HG02798 (cell line): ENCODE measurements at regions not wholly inside any gene's neighbourhood (a gene's known extent, or its start where the extent isn't known, plus 50 kb on each side); places are given as distances from the start of the nearest gene placed in this dataset.
"Not testable (repeated sequence)": the region's sequence is repeated elsewhere in the genome, so short reads cannot be mapped to it uniquely, and the experiment has no call there.

ENCODE experiments used
- ATAC-seq: cut with Tn5 transposase; IDR thresholded peaks from one replicate; pipeline ENCODE4 v1.9.1; 2021; ENCODE audit warnings: mild to moderate bottlenecking; ENCODE audit not compliant: unreplicated experiment, poor library complexity

DNA sequence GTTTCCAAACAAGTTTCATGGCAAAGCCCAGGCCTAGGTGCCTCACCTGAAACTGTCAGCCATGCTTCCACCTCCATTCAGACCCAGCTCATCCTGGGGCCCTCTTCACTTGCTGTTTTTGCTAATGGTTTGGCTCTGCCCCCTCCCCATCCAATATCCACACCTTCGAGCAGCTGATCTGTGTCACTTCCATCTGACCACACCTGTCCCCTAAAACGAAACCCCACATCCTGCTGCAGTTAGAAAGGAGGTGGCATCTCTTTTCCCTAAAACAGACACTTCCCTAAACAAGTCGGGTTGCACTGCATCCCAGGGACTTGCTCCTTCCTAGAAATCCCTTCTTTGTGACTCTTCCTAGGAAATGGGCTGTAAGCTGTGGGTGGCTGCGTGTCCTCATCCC is 748.7 kb upstream of the SALL3 start:
- no peak for ATAC-seq

- ATAC-seq = no peak
Measured at GRCh38 chr18:78232196-78232595, 747.4 kb upstream of the SALL3 start.

DNA sequence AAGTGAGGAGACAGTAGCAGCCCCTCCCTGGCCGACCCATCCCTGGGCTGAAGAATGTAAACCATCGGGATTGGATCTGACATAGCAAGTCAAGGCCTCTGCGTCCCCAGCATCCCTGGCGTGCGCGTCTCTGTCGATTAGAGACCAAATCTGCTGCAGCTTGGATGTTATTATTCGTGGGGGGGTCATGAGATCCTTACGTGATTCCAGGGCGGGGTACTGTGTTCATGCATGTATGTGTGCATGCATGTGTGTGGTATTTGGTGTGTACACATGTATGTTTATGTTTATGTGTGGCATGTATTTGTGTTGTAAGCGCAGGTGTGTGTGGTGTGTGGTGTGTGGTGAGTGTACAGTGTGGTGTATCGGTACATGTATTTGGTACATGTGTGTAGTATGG is 741.8 kb upstream of the SALL3 start:
- ATAC-seq = no peak

- ATAC-seq = no peak
Measured at GRCh38 chr18:78238404-78239089, 741.1 kb upstream of the SALL3 start.

DNA sequence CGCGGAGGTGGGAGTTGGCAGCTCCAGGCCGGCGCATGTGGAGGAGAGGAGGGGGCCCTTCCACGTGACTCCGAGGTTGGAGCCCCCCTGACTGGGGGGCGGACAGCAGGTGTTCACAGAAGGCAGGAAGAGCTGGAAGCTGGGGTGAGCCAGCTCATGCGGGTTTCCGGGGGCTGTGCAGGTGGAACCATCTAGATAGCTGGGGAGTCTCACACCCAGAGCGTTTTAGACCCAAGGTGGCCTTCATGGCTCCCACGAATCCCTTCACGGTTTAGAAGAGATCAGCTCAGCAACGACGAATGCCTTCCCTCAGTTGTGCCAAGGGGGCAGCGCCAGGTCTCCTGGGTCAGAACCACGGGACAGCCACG is 740.5 kb upstream of the SALL3 start:
- no peak for ATAC-seq

GRCh38 chr18:78240101-78240500 is 739.5 kb upstream of the SALL3 start:
- no peak for ATAC-seq

GRCh38 chr18:78240627-78241252 is 738.9 kb upstream of the SALL3 start:
- ATAC-seq = no peak

DNA sequence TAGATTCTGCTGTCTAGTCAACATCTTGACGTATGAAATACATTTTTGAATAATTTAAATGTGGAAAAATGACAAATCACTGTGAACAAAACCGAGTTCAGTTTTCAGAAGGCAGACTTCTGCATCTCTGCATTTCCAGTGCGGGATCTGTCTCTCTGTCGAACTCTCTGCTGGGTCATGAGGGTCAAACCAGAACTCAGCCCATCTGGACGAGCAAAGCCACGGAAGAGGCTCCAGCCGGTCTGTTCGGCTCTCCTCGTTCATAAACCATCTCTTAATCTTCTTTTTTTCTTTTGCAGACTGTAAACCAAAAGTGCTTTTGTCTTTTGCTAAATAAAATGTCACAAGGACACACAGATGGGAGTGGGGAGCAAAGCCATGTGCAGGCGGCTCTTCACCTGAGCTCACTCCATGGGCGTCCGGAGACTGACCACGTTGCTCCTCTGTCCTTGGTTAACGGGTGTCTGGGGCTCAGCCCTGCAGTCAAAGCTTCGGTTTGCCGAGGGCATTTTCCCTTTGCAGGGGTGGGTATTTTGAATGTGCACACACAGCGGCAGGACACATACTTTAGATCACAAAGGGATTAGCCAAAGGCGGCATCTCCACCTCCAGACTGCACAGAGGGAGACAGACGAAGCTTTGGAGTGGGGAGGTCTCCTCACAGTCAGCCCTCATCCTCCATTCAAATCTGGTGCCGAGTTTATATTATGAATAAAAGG is 737.9 kb upstream of the SALL3 start:
- ATAC-seq = no peak

GRCh38 chr18:78242254-78242643 is 737.4 kb upstream of the SALL3 start:
- no peak for ATAC-seq

DNA sequence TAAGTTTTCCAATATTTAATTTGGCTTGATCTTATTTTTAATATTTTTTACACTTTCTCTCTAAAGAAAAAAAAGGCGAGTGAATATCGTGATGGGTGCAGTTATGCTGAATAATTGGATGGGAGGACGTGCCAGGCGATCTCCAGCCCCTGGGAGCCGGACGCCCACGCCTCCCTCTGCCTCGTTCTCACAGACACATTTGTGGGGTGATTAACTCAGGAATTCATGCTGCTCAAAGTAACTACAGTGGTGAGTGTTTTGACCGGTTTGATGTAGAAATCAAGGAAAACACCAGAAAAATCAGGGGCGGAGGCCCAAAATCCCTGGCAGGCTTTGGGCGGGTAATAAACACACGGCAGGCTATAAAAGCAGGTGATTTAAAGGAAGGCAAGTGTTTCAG is 736.8 kb upstream of the SALL3 start:
- no peak for ATAC-seq

- ATAC-seq = no peak
Measured at GRCh38 chr18:78244779-78245178, 734.8 kb upstream of the SALL3 start.

- ATAC-seq = no peak
Measured at GRCh38 chr18:78245451-78245850, 734.2 kb upstream of the SALL3 start.

GRCh38 chr18:78246050-78246449 is 733.6 kb upstream of the SALL3 start:
- ATAC-seq = no peak

- no peak for ATAC-seq
Measured at GRCh38 chr18:78246588-78246987, 733.0 kb upstream of the SALL3 start.

- no peak for ATAC-seq
Measured at GRCh38 chr18:78247615-78248289, 731.9 kb upstream of the SALL3 start.

- no peak for ATAC-seq
Measured at GRCh38 chr18:78255013-78255412, 724.6 kb upstream of the SALL3 start.

- no peak for ATAC-seq
Measured at GRCh38 chr18:78268226-78268988, 711.2 kb upstream of the SALL3 start.

- ATAC-seq = no peak
Measured at GRCh38 chr18:78271790-78272189, 707.8 kb upstream of the SALL3 start.

DNA sequence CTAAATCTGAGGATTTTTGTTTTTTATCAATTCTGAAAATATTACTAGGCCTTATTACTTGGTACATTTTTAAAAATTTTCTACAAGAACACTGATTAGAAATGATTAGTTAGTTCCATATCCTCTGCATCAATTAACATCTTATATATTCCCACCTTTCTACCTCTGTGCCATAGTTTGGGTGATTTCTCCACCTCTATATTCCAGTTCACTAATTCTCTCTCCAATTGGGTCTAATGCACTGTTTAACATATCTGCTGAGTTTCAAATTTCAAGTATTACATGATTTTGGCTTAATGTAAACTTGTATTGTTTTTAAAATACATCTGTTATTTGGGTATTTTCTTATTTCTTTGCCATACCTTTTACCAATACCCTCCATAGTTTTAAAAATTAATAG is 705.7 kb upstream of the SALL3 start:
- no peak for ATAC-seq

GRCh38 chr18:78283425-78283824 is 696.2 kb upstream of the SALL3 start:
- ATAC-seq = not testable (repeated sequence)
